DND-41 (cell line): ENCODE measurements at regions not wholly inside any gene's neighbourhood (a gene's known extent, or its start where the extent isn't known, plus 50 kb on each side); places are given as distances from the start of the nearest gene placed in this dataset.

ENCODE experiments used
- EZH2 ChIP-seq: IDR thresholded peaks from 3 replicates; pipeline ENCODE4 v1.6.1; 2012; ENCODE audit warnings: borderline replicate concordance, low read depth, mild to moderate bottlenecking, moderate library complexity, low read length, inconsistent platforms; ENCODE audit not compliant: severe bottlenecking
- TF ChIP-seq, protein P1 (sequence below): IDR thresholded peaks from 2 replicates; pipeline ENCODE4 v1.5.1; 2012; ENCODE audit warnings: borderline replicate concordance, low read length, moderate library complexity, mild to moderate bottlenecking; ENCODE audit not compliant: poor library complexity, severe bottlenecking; ENCODE audit errors: extremely low read depth

DNA sequence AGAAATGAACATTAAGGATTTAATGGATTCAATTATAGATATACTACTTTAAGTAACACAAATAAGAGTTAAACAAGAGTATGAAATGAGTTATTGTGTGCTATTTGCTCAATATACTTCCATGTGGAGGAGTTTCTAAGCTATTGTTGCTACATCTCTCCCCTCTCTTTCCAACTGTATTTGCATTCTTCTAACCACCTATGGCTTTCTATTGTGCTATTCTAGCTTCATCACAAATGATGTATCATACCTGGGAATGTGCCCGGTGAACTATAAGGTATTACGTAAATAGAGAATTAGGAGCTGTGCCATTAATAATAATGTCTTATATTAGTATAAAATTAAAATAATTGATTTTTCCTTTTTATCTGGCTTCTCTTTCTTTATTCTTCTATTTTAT lies 87.1 kb upstream of the PLEKHG7 start:
- TF ChIP-seq, protein P1, sequence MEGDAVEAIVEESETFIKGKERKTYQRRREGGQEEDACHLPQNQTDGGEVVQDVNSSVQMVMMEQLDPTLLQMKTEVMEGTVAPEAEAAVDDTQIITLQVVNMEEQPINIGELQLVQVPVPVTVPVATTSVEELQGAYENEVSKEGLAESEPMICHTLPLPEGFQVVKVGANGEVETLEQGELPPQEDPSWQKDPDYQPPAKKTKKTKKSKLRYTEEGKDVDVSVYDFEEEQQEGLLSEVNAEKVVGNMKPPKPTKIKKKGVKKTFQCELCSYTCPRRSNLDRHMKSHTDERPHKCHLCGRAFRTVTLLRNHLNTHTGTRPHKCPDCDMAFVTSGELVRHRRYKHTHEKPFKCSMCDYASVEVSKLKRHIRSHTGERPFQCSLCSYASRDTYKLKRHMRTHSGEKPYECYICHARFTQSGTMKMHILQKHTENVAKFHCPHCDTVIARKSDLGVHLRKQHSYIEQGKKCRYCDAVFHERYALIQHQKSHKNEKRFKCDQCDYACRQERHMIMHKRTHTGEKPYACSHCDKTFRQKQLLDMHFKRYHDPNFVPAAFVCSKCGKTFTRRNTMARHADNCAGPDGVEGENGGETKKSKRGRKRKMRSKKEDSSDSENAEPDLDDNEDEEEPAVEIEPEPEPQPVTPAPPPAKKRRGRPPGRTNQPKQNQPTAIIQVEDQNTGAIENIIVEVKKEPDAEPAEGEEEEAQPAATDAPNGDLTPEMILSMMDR: no peak
- no peak for TF ChIP-seq EZH2
